HG03159 (cell line): ENCODE measurements at regions not wholly inside any gene's neighbourhood (a gene's known extent, or its start where the extent isn't known, plus 50 kb on each side); places are given as distances from the start of the nearest gene placed in this dataset.

ENCODE experiments used
- ATAC-seq: cut with Tn5 transposase; IDR thresholded peaks from one replicate; pipeline ENCODE4 v1.9.1; 2021; ENCODE audit warnings: mild to moderate bottlenecking, moderate library complexity; ENCODE audit not compliant: unreplicated experiment

DNA sequence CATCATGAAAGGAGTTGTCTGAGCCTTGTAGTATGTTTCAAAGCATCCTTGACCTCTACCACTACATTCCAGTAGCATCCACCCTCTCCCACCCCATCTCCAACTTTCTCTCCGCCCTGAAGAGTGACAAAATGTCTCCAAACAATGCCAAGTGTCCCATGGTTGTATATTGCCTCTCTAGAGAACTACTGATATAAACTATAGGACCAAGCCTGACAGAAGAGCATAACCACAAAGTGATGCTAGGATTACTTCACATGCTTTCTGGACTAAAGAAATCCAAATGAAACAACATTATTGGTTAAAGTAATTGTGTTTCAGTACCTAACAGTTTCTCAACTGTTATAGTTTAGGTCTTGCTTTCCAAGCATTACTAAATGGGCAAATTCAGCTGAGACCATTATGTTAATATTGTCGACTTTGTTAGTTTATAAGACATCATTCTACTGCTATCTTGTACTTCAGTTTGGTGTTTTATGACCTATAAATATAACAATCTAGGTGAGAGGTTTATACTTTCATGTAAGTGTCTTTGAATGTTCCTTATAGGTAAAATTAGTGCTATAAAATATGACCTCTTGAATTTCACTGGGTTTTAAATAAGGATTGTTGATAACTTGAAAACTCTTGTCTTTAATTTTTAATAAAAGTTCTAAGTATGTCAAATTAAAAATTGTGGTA, 117.4 kb downstream of the SUCNR1 start:
- no peak for ATAC-seq

DNA sequence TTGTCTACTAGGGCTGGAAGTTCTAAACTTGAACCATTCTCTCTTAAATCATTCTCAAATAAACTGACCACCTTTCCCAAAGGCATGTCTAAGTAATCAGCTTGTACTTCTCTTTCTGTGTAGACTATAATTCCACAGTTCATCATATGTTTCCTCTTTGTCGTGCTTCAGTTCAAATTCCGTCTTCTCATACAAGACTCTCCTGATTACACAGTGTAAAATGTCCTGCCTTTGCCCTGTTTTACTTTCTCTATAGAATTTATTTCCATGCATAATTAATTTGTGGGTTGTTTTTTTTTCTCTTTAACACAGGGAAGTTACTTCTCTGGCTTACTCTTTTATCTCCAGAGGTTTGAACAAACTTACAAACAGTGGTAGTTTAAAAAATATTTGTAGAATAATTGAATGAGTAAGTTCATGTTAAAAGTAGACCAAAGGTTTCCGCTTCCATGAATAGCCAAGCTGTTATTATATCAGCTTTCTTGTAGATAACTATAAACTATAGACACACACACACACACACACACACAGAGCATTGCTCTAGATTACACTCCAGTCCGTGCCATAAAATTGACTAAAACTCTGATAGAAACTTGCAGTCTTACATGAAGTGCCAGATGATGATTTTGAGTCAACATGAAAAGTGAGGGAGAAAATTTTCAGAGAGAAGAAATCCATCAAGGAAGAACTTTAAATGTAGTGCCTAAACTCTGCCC, 119.0 kb downstream of the SUCNR1 start:
- ATAC-seq = no peak

DNA sequence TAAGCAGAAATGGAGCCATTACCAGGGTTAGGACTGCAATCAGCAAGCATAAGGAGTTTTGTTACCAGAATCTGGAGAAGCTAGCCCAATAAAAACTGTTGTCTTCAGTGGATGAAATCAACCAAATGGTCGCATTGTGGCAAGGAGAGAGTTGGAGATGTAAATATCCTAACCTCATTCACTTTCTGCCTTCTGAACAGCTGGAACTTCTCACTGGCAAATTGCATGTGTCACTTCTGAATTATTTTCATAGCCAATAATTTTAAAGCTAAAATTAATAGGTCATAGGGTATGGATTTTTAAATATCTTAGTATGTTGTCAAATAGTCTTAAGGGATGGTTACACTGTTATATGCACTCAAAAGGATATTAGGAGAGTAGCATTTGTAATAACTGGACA, 121.6 kb downstream of the SUCNR1 start:
- ATAC-seq = no peak

DNA sequence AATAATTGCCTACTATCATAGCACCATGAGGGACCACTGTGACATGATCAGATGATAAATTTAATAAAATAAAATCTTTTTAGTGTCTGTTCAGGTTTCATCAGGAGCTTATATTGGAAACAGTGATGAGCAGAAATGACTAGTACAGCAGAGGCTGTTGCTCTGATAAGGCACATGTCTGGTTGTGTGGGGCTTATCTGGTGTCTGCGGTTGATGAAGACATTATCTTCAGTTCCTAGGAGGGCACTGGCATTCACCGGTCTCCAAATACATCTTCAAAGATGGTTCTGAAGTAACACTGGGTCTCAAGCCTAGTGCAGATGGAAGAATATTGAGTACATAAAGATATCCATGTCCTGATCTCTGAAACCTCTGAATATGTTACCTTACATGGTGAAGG, 125.3 kb downstream of the SUCNR1 start:
- ATAC-seq = no peak

DNA sequence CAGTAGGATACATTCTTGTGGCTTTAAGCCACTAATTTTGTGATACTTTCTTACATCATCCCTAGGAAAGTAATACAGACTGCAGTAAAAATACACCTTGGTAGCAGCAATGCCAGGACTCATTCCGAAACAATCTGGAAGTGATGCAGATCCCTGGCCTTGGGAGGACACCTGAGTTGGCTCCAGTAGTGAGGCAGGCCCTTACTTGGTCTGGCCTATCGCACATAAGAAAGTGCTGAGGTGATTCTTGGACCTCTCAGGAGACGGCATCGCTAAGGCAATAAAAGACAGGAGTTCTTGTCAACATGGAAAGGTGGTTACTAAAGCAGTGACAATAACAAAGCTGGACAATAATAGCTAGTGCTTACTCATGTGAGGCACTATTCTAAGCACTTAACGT, 126.5 kb downstream of the SUCNR1 start:
- no peak for ATAC-seq

DNA sequence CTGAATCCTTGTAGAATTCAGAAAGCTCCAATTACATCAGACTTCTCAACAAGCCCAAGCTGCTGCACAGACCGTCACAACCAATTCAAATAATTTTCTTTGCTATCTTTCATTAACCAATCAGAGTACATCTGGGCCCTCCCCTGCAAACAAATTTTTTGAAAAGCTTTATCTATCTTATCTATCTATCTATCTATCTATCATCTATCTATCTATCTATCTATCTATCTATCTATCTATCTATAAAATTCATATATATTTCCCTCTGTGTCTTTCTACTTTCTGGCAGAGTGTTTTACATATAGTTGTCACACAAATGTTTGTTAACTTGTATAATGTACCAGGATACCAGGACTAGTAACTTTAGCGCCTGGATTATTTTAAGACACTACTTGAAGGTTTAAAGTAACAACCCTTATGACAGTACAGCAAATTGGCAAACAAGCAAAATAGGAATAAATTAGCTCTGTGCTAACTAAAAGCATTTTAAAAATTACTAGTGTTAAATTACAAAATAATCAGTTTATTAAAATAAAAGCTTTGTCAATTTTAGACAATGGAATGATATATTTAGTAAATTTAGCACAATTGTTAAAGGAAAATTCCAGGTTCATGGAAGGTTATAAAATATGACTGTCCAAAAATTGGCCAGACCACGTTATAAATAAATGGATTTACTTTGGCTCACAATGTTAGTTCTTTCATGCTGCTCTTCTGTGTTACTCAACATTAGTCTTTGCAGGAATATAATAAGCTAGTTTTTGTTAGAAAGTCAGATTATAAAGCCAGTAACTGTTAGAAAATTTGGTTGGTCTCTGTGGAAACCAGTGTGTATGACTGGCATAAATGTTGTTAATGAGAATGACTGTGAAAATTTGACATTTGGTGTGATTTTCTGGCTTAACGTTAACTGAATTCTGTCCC, 138.6 kb downstream of the SUCNR1 start:
- ATAC-seq = no peak

DNA sequence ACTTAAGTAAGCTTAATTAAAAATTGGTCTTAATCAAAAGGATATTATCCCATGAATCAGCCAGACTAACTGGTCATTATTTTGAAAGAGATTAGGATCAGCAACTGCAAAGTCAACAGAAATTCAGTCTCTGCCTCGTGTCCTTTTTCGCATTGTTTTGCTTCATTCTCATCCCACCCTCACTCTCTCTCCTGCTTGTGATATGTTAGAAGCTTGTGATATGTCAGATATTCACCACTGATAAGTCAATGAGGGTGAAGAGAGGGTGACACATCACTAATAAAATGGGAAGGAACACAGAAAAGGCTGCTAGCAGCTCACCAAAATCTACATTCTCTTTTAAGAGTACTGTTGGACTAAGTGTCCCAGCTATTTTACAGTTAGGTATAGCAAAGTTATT, 146.1 kb downstream of the SUCNR1 start:
- ATAC-seq = no peak

DNA sequence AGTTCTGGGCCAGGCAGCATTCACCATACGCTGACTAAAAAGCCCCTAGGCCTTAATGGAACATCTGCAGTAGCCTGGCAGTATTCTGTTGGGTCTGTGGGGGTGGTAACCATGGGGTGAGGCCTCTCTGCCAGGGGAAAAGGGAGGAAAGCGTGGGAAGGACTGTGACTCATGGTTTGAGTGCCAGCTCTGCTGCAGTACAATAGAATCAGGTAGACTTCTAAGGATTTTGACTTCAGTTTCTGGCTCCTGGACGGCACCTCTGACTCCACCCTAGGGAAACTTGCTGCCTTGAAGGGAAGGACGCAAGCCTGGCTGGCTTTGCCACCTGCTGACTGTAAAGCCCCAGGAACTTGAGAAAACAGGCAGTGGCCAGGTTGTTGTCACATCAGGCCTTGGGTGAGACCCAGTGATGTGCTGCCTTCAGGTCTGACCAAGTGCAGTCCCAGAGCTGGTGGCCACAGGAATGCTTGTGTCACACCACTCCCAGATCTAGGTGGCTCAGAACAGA, 148.6 kb downstream of the SUCNR1 start:
- ATAC-seq = no peak

DNA sequence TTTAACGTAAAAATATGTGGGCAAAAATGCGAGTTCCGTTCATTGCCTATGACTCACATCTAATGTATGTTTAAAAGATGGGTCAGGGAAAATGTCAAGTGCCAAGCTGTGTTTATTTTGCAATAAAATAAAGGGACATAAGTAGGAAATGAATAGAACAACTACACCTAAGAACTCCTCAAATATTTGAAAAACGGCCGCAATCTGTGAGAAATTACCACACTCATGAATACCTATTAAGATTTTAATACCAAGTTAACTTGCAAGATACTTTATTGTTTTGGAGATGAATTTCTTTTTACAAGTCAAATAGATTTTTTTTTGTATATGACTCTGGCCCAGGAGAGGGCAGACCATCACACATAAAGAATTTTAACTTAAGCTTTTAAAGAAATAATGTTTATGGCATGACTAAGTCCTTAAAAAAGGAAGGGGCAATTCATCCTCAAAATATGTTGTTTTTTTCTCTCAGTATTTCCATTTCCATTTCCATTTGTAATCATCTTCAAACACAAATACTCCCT, 152.7 kb downstream of the SUCNR1 start:
- no peak for ATAC-seq

DNA sequence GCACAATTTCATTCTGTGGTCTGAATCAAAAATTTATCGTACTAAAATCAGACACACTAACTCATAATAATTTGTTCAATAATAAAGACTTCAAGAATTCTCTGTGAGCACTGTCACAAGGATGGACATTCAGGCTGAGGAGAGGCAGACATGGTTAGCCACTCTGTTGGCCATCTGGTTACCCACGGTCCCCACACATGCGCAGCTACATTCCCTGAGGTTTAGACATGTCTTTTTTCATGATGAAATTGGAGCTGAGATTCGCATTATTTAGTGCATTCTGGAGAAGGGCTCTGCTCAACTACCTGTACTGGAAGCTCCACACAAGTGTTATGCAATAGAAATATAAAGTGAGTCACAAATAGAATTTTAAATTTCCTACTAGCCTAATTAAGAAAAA, 156.9 kb downstream of the SUCNR1 start:
- no peak for ATAC-seq

DNA sequence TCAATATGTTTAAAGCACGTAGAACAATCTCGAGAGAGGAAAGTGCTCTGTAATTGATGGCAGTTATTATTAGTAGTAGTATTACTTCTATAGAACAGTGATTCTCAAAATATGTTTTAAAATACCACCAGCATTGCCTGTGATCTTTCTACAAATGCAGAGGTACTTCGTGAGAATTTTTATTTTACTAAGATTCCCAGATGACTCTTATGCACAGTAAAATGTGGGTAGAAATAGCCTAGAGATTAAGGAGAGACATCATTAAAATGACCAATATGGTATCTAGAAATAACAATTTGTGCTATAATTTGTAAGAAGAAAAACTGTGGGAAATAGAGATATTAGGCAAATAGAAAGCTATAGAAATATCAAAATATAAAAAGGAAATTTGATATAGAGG, 157.9 kb downstream of the SUCNR1 start:
- ATAC-seq = no peak

DNA sequence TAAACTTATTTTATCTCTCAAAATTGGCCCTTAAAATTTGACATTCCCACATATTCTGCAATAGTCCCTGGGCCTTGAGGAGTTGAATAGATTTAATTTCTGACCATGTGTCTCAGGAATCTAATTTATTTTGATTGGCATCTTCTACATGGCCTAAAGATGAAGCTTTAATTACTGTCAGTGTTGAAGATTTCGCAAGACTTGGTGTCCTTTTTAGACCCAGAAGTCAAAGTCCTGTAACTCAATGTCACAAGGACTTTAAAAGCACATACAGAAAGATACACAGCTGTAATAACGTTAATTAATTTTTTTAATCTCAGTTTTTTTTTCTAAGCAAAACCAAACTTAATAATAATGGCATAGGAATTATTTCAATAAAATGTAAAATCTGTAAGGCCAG, 163.9 kb downstream of the SUCNR1 start:
- no peak for ATAC-seq

DNA sequence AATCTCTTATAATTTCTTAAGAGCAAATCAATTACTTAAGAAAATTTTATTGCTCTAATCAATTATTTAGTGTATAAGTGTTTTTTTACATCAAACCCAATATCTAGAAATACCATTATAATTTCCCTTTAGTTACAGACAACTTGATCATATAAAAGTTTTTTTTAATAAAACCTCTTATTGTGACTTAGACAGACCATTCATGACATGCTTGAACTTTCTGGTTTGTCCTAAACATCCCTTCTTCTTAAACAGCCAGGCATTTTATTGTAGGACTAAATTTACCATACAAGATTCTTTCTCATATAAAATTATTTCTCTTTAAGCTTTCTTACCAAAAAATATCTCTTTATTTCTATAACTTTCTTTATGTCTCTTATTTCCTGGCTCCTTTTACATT, 164.5 kb downstream of the SUCNR1 start:
- no peak for ATAC-seq

DNA sequence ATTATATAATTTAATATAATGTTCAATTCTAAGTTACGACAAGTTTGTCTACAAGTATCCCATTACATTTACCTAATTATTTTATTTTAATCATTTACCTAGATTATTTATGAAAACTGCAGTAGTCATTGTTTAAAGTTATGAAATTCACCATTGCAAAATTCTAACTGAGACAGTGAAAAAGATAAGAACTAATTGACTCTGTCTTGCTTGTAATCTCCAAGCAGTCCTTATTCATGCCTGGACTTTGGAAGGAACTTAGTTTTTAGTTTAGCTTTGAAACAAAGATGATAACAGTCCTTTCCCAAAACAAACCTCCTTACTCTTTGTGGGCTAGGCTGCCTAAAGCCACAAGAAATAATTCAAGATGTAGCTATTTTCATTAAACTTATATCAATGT, 165.0 kb downstream of the SUCNR1 start:
- no peak for ATAC-seq

DNA sequence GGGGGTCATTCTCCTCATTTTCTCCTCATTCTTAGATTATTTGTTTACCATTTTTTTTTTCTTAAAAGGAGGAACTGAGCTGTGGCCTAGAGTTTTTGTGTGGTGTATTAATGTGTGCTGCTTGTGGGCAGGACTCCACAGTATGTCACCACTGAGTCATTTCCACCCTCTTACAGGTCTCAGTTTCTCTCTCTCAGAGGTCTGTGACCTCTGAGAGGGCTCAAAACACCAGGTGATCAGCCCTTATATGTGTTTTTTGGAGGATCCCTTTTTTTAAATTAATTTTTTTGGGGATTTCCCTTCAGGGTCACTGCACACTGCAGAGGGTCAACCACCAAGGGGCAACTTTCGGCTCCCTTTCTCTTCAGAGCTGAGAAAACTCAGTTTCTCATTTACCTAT, 166.4 kb downstream of the SUCNR1 start:
- peak; percentile 89 for ATAC-seq

DNA sequence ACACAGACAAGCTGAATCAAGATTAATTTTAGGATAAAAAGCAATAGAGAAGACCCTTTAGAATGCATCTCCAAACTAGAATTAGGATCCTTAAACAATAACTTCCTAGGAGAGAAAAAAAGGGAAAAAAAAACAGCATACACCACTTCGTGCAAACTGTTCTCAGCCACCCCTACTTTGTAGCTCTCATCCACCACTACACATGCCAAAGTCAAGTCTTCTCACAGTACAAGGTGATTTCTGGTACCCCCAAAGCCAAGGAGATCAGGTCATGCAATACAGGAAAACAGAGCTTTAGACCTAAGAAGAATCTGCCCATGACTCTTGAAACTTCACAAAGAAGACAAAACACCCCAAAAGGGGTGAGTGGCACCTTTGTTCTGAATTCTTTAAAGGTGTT, 166.9 kb downstream of the SUCNR1 start:
- ATAC-seq = no peak

DNA sequence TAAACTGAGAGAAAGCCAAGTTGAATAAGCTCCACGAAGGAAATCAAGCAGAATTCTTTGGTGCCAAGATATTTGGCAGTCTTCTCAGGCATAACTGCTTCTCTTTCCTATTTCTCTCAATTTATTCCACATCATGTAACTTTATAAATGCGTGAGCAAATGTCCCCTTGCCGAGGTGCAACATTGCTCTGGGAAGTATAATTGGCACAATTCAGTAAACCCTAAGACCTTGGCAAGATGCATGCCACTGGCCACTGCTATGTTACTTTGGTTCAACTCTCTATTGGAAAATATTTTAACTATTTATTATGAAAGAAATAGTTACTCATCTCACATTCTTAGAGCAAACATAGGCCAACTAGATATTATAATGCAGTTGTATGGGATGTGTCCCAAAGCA, 170.2 kb downstream of the SUCNR1 start:
- no peak for ATAC-seq

DNA sequence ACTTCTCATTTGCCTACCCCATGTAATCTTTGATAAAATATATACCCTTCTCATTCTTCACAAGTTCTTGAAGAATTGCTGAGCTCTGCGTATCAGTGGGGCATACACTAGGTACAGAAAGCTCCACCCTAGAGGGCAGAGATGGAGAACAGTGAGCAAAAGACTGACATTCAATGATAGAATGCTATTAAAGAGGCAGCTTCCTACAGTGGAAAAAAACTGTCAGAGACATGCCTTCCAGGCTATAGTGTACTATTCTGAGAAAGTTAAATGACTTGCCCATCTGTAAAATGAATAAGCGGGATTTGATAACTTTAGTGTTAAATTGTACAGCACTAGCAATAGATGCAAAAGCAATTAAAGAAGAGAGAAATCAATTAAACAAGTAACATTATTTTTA, 172.8 kb downstream of the SUCNR1 start:
- no peak for ATAC-seq

DNA sequence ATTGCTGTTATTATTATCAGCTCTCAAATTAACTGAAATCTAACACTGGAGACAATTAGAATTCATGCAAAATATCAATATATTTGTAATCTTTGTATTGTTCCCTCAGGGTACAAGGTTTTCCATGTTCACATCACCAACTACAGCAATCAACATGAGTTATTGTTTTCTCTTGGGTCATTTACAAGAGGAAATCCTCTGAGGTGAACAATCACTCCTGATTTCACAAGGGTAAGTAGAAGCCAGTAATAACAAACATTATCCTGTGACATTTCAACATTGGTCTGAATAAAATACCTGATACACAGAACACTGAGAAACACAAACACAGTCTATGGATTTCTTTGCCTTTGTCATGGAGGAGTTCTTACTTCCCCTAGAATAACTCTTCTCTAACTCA, 174.0 kb downstream of the SUCNR1 start:
- ATAC-seq = no peak

DNA sequence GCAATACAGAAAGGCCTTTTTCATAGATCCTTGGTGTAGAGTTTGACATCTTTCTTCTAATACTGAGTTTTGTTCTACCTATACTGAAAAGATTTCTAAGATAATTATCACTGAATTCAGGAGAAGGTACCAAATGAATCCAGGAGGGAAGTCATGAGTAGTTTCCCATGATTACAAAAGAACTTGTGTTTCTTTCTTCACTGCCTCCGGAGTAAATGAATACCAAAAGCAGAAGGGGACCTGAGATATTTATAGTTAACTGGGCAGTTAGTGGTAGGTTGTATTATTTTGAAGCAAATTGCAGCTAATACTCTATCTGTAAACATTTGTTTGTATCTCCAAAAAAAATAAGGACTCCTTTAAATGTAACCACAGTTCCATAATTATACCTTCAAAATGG, 175.4 kb downstream of the SUCNR1 start:
- ATAC-seq = no peak

DNA sequence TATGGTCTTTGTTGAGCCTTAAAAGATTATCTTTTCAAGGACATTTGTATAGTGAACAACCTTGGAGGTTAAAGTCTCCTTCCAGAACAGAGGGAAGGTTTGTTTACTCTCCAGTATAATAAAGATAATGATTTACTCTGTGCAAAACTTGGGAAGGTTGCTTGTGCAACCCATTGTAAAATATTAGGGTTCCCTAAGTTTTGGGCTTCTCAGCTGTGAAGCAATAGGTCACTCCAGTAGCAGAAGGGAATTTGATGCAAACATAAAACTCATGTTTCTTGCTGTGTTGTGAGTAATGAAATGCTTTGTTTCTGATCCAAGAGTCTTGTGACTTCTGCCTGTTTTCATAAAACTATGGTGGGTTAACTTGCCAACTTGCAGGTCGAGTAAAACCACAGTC, 177.5 kb downstream of the SUCNR1 start:
- ATAC-seq = no peak
